ENCODE measurements at regions not wholly inside any gene's neighbourhood (a gene's known extent, or its start where the extent isn't known, plus 50 kb on each side); places are given as distances from the start of the nearest gene placed in this dataset.

GRCh38 chr3:21892104-21892503 lies 141.1 kb upstream of the ZNF385D start:
- TF ChIP-seq EZH2 (IDR thresholded peaks at IDR 0.05; ENCODE audit: borderline replicate concordance, low read length) (no peak), CTCF (IDR thresholded peaks at IDR 0.05; ENCODE audit: low read length) (no peak)
